ENCODE measurements at regions not wholly inside any gene's neighbourhood (a gene's known extent, or its start where the extent isn't known, plus 50 kb on each side); places are given as distances from the start of the nearest gene placed in this dataset.
A peak's percentile ranks its signal among the peaks of the same experiment; 100 is the strongest.
"Not testable (repeated sequence)": the region's sequence is repeated elsewhere in the genome, so short reads cannot be mapped to it uniquely, and the experiment has no call there.

GRCh38 chr15:84398763-84399701, 163.5 kb downstream of the GOLGA6L4 start:
- no peak for TF ChIP-seq CTCF (conservative IDR thresholded peaks at IDR 0.05; ENCODE audit: low read depth, low read length)
- no peak for DNase-seq (ENCODE audit: low read depth)
- H3K4me3 ChIP-seq (ENCODE audit: low read depth, low read length): no peak overlapping the region

GRCh38 chr15:84400017-84400740, 164.6 kb downstream of the GOLGA6L4 start:
- H3K4me3 ChIP-seq (ENCODE audit: low read depth, low read length): no peak overlapping the region
- DNase-seq (ENCODE audit: low read depth): no peak
- no peak for TF ChIP-seq CTCF (conservative IDR thresholded peaks at IDR 0.05; ENCODE audit: low read depth, low read length)

GRCh38 chr15:84400820-84401219, 165.2 kb downstream of the GOLGA6L4 start:
- no peak for DNase-seq (ENCODE audit: low read depth)
- no peak overlapping the region for H3K4me3 ChIP-seq (ENCODE audit: low read depth, low read length)
- no peak for TF ChIP-seq CTCF (conservative IDR thresholded peaks at IDR 0.05; ENCODE audit: low read depth, low read length)

DNA sequence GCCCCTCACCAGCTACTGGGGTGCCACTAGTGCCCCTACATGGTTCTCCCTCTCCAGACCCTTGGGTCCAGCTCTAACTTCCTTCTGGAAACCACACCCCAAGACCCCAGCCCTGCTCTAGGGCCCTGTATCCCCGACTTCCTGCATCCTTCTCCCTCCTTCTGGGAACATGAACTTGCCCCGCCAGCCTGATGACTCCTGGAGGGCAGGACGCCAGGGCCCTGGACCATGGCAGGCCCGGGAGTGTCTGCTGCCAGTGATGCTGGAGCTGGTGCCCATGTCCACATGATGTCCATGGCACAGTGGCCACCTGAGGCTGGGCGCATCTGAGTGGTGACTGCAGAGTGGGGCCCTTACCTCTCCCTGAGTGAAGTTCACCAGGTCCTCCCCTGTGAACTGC, 165.9 kb downstream of the GOLGA6L4 start:
- not testable (repeated sequence) for DNase-seq (ENCODE audit: low read depth); H3K4me3 ChIP-seq (ENCODE audit: low read depth, low read length)

GRCh38 chr15:84401891-84402840, 166.6 kb downstream of the GOLGA6L4 start:
- not testable (repeated sequence) for H3K4me3 ChIP-seq (ENCODE audit: low read depth, low read length); DNase-seq (ENCODE audit: low read depth)

GRCh38 chr15:84402856-84403608, 167.5 kb downstream of the GOLGA6L4 start:
- H3K4me3 ChIP-seq (ENCODE audit: low read depth, low read length): no peak overlapping the region
- TF ChIP-seq CTCF (conservative IDR thresholded peaks at IDR 0.05; ENCODE audit: low read depth, low read length): no peak
- DNase-seq (ENCODE audit: low read depth): no peak

- H3K4me3 ChIP-seq (ENCODE audit: low read depth, low read length): not testable (repeated sequence)
Observed at GRCh38 chr15:84409357-84409756, 173.8 kb downstream of the GOLGA6L4 start.

GRCh38 chr15:84421513-84422181, 179.2 kb upstream of the ZSCAN2 start:
- not testable (repeated sequence) for DNase-seq (ENCODE audit: low read depth)
- peak overlapping the region; percentile 42 for H3K4me3 ChIP-seq (ENCODE audit: low read depth, low read length)

More at GRCh38 chr15:84409357-84409756, 173.8 kb downstream of the GOLGA6L4 start:
- not testable (repeated sequence) for DNase-seq (ENCODE audit: low read depth)

DNA sequence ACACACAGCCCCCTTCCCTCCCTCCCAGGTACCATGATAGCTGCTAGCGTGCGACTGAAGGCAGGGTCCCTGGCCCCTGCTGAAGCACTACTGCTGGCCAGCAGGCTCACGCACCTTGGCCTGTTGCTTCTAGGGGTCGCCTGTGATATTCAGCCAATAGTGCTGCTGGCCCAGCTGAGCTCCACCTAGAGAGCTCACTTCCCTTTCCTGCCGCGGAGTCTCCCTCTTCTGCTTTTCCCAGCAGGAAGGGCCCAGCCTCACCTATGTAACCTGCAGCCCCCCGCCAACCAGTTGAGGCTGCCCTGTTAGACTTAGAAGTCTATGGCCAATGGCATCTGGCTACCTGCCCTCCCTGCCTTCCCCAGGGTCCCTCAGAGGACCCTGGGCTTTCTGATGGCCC, 175.5 kb upstream of the ZSCAN2 start:
- not testable (repeated sequence) for DNase-seq (ENCODE audit: low read depth); H3K4me3 ChIP-seq (ENCODE audit: low read depth, low read length)

GRCh38 chr15:84473305-84473877, 127.4 kb upstream of the ZSCAN2 start:
- DNase-seq (ENCODE audit: low read depth); H3K4me3 ChIP-seq (ENCODE audit: low read depth, low read length): not testable (repeated sequence)

DNA sequence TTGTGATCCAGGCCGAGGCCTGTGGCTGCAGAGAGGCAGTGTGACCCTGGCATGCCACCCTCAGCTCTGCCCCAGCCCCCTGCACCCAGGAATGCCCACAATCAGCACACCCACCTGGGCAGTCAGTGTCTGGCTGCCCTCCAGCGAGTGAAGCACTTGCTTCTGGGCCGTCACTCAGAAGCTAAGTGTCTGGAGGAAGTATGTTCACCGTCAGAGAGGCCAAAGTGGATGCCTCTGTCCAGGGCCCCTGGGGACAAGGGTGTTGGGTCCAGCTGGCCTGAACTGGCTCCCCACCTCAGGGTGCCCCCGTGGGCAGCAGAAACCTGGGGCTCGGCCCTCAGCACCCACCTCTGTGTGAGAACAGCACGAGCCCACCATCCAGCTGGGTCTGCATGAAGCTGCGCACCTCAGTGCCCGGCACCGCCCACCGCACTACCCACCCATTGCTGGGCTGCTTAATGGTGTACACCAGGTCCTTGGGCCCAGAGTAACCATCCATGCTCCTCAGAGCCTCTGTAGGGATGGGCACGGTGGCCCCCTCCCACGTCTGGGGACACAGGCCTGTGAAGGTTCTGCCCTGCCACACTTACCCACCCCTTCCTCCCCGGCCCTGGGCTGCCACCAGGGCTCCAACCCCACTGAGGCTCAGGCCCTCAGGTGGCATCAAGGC, 124.3 kb upstream of the ZSCAN2 start:
- DNase-seq (ENCODE audit: low read depth); H3K4me3 ChIP-seq (ENCODE audit: low read depth, low read length): not testable (repeated sequence)

Measured in epithelial cell of proximal tubule (primary cell).